Posterior vena cava (tissue), 2 donors: ENCODE measurements at regions not wholly inside any gene's neighbourhood (a gene's known extent, or its start where the extent isn't known, plus 50 kb on each side); places are given as distances from the start of the nearest gene placed in this dataset.
"Not testable (repeated sequence)": the region's sequence is repeated elsewhere in the genome, so short reads cannot be mapped to it uniquely, and the experiment has no call there.

Source experiments
- DNase-seq: peaks from one replicate; pipeline ENCODE4 v3.0.0-alpha.2; 2020; ENCODE audit warnings: low spot score
- intact Hi-C, 2 donors: fragments of 100-400 bp; cut with DNase I; formaldehyde crosslinking; loops; one replicate each; pipeline versions ENCODE4 v1.14.1 to v1.14.2; 2022 to 2023
- donor health status: DM: yes; HTN: yes; CAD: no.
- donor health status: DM: yes; HTN: yes; CAD: no.

- intact Hi-C loops = no loop called here
- DNase-seq = no peak
These were observed 50.3 kb downstream of the GASK1B start for GRCh38 chr4:158122501-158122900.

- intact Hi-C loops = no loop called here
- no peak for DNase-seq
These were observed 51.7 kb downstream of the GASK1B start for GRCh38 chr4:158121161-158121579.

DNA sequence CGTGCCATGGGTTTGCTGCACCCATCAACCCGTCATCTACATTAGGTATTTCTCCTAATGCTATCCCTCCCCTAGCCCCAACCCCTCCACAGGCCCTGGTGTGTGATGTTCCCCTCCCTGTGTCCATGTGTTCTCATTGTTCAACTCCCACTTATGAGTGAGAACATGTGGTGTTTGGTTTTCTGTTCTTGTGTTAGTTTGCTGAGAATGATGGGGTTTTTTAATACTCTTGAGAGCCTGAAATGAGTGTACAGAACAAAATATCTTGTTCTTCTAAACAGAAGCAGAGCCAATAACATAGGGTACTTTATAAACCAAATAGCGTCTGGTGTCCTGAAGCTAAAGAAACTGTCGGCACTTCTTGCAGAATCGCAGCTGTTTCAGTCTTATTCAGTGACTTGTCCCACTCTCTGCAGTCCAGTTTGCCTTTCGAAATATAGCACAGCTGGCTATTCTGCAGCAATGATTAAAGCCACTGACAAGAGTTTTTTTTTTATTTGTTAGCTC lies 52.1 kb downstream of the GASK1B start:
- DNase-seq = not testable (repeated sequence)

GRCh38 chr4:158112611-158113010 lies 60.2 kb downstream of the GASK1B start:
- intact Hi-C loops = no loop called here
- DNase-seq = no peak

More for the DNA sequence above, 52.1 kb downstream of the GASK1B start:
- intact Hi-C loops = not testable (repeated sequence)

DNA sequence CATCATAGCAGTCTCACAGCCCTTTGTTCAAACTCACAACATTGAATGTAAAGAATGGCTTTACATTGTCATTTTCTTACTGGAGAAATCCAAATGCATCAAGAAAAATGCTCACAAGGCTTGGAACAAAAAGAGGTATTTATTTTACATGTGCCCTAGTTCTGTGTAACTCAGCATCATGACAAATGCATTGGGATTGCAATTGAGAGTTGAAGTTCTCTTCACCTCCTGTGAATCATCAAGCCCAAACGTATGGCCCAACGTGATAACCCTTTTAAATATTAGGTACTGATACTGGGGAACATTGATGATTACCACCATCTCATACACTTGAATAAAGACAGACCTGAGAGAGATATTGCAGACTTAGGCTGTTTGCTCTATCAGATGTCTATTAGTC lies 61.6 kb downstream of the GASK1B start:
- DNase-seq = no peak
- intact Hi-C loops = no loop called here

GRCh38 chr4:158102904-158103303 lies 69.9 kb downstream of the GASK1B start:
- intact Hi-C loops = no loop called here

GRCh38 chr4:158099686-158100085 lies 73.1 kb downstream of the GASK1B start:
- no peak for DNase-seq
- intact Hi-C loops = no loop called here

More at GRCh38 chr4:158102904-158103303, 69.9 kb downstream of the GASK1B start:
- DNase-seq = no peak

GRCh38 chr4:158098802-158099201 lies 74.0 kb downstream of the GASK1B start:
- intact Hi-C loops = no loop called here
- no peak for DNase-seq

DNA sequence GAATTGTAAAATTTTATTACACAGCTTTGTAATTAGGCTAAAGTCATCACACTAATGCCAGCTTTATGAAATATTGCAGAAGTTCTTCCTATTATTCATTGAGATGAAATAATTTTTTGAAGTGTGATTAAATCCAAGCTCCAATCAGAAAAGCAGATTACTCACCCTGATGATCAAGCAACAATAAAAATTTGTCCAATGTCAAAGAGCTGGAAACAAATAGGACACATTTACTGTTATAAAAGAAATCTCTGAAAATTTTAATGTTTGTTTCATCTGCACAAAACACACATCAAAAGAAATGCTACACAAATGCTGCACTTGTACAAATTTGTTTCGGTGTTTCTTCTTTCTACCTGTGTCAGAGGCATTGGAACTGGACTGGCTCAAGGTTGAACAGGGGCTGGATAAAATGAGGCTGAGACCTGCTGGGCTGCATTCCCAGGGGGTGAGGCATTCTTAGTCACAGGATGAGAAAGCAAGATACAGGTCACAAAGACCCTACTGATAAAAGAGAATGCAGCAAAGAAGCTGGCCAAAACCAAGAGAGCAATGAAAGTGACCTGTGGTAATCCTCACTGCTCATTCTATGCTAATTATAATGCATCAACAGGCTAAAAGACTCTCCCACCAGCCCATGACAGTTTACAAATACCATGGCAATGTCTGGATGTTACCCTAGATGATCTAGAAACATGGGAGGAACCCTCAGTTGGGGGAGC lies 78.3 kb downstream of the GASK1B start:
- DNase-seq = no peak
- intact Hi-C loops = no loop called here

- intact Hi-C loops = no loop called here
- no peak for DNase-seq
These were observed 82.5 kb downstream of the GASK1B start for GRCh38 chr4:158090323-158090722.

DNA sequence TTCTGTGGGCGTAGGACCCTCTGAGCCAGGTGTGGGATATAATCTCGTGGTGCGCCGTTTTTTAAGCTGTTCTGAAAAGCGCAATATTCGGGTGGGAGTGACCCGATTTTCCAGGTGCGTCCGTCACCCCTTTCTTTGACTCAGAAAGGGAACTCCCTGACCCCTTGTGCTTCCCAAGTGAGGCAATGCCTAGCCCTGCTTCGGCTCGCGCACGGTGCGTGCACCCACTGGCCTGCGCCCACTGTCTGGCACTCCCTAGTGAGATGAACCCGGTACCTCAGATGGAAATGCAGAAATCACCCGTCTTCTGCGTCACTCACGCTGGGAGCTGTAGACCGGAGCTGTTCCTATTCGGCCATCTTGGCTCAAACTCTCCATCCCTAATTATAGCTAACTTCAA lies 82.9 kb downstream of the GASK1B start:
- DNase-seq, intact Hi-C loops: not testable (repeated sequence)

GRCh38 chr4:158080354-158080753 lies 92.5 kb downstream of the GASK1B start:
- intact Hi-C loops = no loop called here
- DNase-seq = no peak

GRCh38 chr4:158079661-158080060 lies 93.2 kb downstream of the GASK1B start:
- intact Hi-C loops = no loop called here
- no peak for DNase-seq

- intact Hi-C loops = no loop called here
- DNase-seq = no peak
These were observed 95.0 kb downstream of the GASK1B start for GRCh38 chr4:158077835-158078234.

GRCh38 chr4:158074851-158075250 lies 98.0 kb downstream of the GASK1B start:
- DNase-seq = no peak
- intact Hi-C loops = no loop called here

DNA sequence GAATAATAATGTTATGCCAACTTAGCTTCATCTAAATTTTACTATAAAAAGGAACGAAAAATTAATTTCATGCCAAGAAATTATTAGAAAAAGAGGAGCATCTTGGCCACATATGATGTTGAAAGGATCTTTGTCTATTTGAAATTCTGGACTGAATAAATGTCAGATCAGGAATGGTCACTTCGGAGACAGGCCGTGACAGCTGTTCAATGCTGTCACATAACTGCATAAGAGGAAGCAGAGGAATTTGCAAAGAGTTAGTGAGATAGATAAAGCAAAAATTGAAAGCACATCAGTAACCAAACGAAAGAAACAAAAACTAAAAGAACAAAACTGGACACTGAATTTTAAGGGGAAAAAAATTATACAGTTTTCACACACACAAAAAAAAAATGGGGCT lies 100.9 kb downstream of the GASK1B start:
- DNase-seq = no peak
- intact Hi-C loops = no loop called here

DNA sequence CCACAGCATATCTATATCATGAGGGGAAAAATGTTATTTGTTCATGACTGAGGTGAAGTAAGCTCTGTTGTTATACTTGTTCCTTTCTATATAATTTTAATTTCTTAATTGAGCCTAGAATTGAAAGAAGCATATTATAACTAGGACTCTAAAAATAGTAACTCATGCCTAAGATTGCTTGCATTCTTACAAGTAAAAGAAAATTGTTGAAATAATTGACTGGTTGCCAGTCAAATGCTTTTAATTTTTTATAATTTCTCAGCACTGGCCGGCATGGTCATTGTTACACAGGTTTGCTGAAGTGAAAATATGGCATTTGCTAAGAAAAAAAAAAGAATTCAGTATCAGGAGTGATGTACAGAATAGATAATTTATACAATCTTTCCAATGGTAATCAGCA lies 104.8 kb downstream of the GASK1B start:
- no peak for DNase-seq
- intact Hi-C loops = no loop called here

GRCh38 chr4:158067646-158068045 lies 105.2 kb downstream of the GASK1B start:
- intact Hi-C loops = no loop called here
- DNase-seq = no peak

DNA sequence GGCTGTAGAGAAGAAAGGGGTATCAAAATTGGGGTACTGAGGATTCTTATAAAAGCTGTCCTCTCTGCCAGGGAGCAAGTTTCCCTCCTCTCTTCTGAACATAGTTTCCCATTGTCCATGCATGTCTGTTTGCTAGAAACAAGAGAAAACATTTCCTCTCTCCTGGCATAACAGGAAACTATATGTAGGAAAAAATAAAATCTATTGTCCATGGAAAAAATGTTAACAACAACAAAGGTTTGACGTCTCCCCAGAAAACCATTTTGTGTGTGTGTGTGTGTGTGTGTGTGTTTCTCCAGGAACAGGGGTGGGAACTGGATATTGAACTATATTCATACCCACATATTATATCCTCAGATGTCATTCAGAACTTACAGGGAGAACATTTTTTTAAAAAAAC lies 107.2 kb downstream of the GASK1B start:
- no peak for DNase-seq
- intact Hi-C loops = no loop called here

GRCh38 chr4:158065176-158065575 lies 107.6 kb downstream of the GASK1B start:
- intact Hi-C loops = no loop called here
- no peak for DNase-seq

DNA sequence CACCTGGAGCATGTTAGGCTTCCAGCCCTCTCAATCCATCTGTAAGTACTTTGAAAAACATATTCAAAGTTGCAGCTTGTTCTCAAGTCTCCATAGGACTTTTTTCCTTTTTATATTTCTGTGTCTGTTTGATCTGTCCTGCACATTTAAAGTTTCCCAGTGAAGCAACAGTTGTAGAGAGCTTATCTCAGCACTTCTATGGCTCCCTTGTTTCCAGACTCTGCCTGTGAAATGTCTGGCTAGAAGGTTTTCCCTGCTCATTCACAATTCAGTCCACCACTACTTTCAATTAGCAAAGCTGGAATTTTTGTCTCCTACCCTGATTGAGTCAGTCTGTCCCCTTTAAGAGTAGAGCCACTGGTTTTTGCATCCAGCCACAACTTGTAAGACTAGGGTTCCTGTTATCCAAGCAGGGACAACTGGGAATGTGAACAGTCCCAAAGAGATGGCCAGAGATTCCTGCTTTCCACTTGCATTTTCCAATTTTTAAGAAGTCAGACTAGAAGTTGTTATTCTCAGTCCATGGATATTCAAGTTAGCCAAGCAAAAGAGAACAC lies 116.1 kb downstream of the GASK1B start:
- DNase-seq = no peak
- intact Hi-C loops = no loop called here
